Hepatocyte (in vitro differentiated cells): ENCODE measurements at regions not wholly inside any gene's neighbourhood (a gene's known extent, or its start where the extent isn't known, plus 50 kb on each side); places are given as distances from the start of the nearest gene placed in this dataset.

ENCODE experiments used
- EZH2 ChIP-seq: fragments of 200-600 bp; sonication (generic); IDR thresholded peaks from 2 replicates; pipeline ENCODE4 v1.6.1; 2016; ENCODE audit warnings: antibody characterized with exemption, mild to moderate bottlenecking, borderline replicate concordance
- EZH2phosphoT487 ChIP-seq: fragments of 200-600 bp; sonication (generic); IDR thresholded peaks from one replicate; pipeline ENCODE4 v1.6.1; 2018; ENCODE audit warnings: antibody characterized with exemption, mild to moderate bottlenecking, low read depth, moderate library complexity; ENCODE audit not compliant: unreplicated experiment, severe bottlenecking
- TF ChIP-seq, protein P1 (sequence below): fragments of 200-600 bp; sonication (generic); IDR thresholded peaks from 2 replicates; pipeline ENCODE4 v1.5.1; 2016; ENCODE audit warnings: antibody characterized with exemption, mild to moderate bottlenecking; ENCODE audit not compliant: poor library complexity

DNA sequence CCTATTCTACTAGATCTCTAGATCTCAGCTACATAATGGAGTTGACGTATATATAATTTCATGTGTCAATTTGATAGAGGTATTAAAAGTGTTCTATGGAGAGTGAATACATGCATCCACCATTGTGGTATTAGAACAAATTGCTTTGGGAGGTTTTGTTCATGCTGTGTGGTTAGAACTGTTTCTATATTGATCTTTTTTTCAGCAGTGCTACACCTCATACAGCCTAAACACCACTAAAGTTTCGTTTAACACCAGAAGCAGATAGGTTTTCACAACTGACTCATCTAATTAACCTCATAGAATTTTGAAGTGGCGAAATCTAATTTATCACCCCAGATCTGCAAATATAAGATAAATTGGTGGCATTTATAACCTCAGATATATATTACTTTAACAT, 269.4 kb upstream of the SEMA6A start:
- TF ChIP-seq, protein P1, sequence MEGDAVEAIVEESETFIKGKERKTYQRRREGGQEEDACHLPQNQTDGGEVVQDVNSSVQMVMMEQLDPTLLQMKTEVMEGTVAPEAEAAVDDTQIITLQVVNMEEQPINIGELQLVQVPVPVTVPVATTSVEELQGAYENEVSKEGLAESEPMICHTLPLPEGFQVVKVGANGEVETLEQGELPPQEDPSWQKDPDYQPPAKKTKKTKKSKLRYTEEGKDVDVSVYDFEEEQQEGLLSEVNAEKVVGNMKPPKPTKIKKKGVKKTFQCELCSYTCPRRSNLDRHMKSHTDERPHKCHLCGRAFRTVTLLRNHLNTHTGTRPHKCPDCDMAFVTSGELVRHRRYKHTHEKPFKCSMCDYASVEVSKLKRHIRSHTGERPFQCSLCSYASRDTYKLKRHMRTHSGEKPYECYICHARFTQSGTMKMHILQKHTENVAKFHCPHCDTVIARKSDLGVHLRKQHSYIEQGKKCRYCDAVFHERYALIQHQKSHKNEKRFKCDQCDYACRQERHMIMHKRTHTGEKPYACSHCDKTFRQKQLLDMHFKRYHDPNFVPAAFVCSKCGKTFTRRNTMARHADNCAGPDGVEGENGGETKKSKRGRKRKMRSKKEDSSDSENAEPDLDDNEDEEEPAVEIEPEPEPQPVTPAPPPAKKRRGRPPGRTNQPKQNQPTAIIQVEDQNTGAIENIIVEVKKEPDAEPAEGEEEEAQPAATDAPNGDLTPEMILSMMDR, result no peak
- TF ChIP-seq EZH2phosphoT487 (no peak), EZH2 (no peak)
